Sigmoid colon (tissue), 6 donors: ENCODE measurements at regions not wholly inside any gene's neighbourhood (a gene's known extent, or its start where the extent isn't known, plus 50 kb on each side); places are given as distances from the start of the nearest gene placed in this dataset.

ENCODE experiments used
- DNase-seq: peaks from one replicate; pipeline ENCODE4 v3.0.0-alpha.2; 2019
- H3K27ac ChIP-seq, 4 donors: fragments of 200-600 bp; sonication (generic); one replicate each; pipeline ENCODE4 v1.5.1; 2016 to 2019; ENCODE audit warnings: mild to moderate bottlenecking in 1 of 4
- H3K27me3 ChIP-seq, 3 donors: fragments of 200-600 bp; sonication (generic); one replicate each; pipeline ENCODE4 v1.5.1; 2019; ENCODE audit warnings: mild to moderate bottlenecking in 1 of 3
- H3K36me3 ChIP-seq, 4 donors: fragments of 200-600 bp; sonication (generic); one replicate each; pipeline ENCODE4 v1.5.1; 2016 to 2019
- H3K4me1 ChIP-seq, 4 donors: fragments of 200-600 bp; sonication (generic); one replicate each; pipeline ENCODE4 v1.5.1; 2017 to 2019
- H3K4me3 ChIP-seq, 4 donors: fragments of 200-600 bp; sonication (generic); one replicate each; pipeline ENCODE4 v1.5.1; 2017 to 2019; ENCODE audit warnings: mild to moderate bottlenecking in 2 of 4, moderate library complexity in 1 of 4
- H3K9me3 ChIP-seq, 4 donors: fragments of 200-600 bp in 3 of 4; sonication (generic) in 3 of 4; one replicate each; pipeline versions ENCODE4 v1.5.1 to v1.6.1; 2013 to 2019
- CTCF ChIP-seq, 4 experiments: fragments of 450-650 bp in 3 of 4; fragments of 200-600 bp in 1 of 4; IDR thresholded peaks; one replicate each; pipeline ENCODE4 v1.5.1; 2016 to 2019; ENCODE audit warnings: antibody characterized with exemption in 4 of 4, mild to moderate bottlenecking in 3 of 4, moderate library complexity in 2 of 4
- EP300 ChIP-seq, 4 donors: sonication (generic); formaldehyde crosslinking; IDR thresholded peaks; one replicate each; pipeline ENCODE4 v1.6.1; 2017; ENCODE audit warnings: antibody characterized with exemption in 4 of 4
- POLR2A ChIP-seq, 2 donors: fragments of 450-650 bp; IDR thresholded peaks; one replicate each; pipeline ENCODE4 v1.6.1; 2016; ENCODE audit warnings: antibody characterized with exemption in 2 of 2, mild to moderate bottlenecking in 2 of 2, moderate library complexity in 2 of 2
- POLR2AphosphoS5 ChIP-seq, 4 donors: sonication (generic); formaldehyde crosslinking; IDR thresholded peaks; one replicate each; pipeline ENCODE4 v1.6.1; 2017; ENCODE audit warnings: antibody characterized with exemption in 4 of 4
- WGBS, 2 donors: extraction: QIAGEN DNeasy Blood & Tissue Kit; methylation state at CpG; one replicate each; pipeline ENCODE4 v1.1.7; 2013; 5-methylcytosine and 5-hydroxymethylcytosine counted together
- intact Hi-C: fragments of 100-400 bp; cut with DNase I; formaldehyde crosslinking; loops from one replicate; pipeline ENCODE4 v1.15.1; 2023
- donor health status: healthy with polysubstance abuse.
- donor health status: healthy.

- no peak for DNase-seq
- no peak overlapping the region for H3K27ac ChIP-seq
- H3K36me3 ChIP-seq: no peaks in the 10 kb centered on the region
- H3K4me1 ChIP-seq: no peaks in the 10 kb centered on the region
- H3K27me3 ChIP-seq: no peaks in the 10 kb centered on the region
- H3K4me3 ChIP-seq: no peak overlapping the region
- TF ChIP-seq POLR2AphosphoS5 (IDR thresholded peaks at IDR 0.05) (no peak), POLR2A (IDR thresholded peaks at IDR 0.05) (no peak), EP300 (IDR thresholded peaks at IDR 0.05) (no peak), CTCF (IDR thresholded peaks at IDR 0.05) (no peak)
- intact Hi-C loops: no loop called here
- H3K9me3 ChIP-seq: no peaks in the 10 kb centered on the region
- 90% methylated on average over 8 of the region's 8 CpGs for WGBS, 2 donors
Observed at GRCh38 chr5:103397739-103398581, 139.4 kb downstream of the MACIR start.

- no peak for TF ChIP-seq EP300 (IDR thresholded peaks at IDR 0.05)
- TF ChIP-seq POLR2A (IDR thresholded peaks at IDR 0.05): no peak
- no peak for TF ChIP-seq POLR2AphosphoS5 (IDR thresholded peaks at IDR 0.05)
- no peak for TF ChIP-seq CTCF (IDR thresholded peaks at IDR 0.05)
- Histone ChIP-seq H3K9me3 (no peaks in the 10 kb centered on the region), H3K4me1 (no peaks in the 10 kb centered on the region), H3K27ac (no peak overlapping the region), H3K36me3 (no peaks in the 10 kb centered on the region), H3K27me3 (no peaks in the 10 kb centered on the region), H3K4me3 (no peak overlapping the region)
- no peak for DNase-seq
- 46 to 48% methylated on average over 2 of the region's 2 CpGs for WGBS, 2 donors
- intact Hi-C loops: no loop called here
Observed at GRCh38 chr5:103394676-103395075, 136.1 kb downstream of the MACIR start.

GRCh38 chr5:103393101-103393754, 134.7 kb downstream of the MACIR start:
- TF ChIP-seq EP300 (IDR thresholded peaks at IDR 0.05): no peak
- no peaks in the 10 kb centered on the region for H3K36me3 ChIP-seq
- peak; percentile 63 for DNase-seq
- no peak overlapping the region for H3K4me3 ChIP-seq
- H3K27me3 ChIP-seq: no peaks in the 10 kb centered on the region
- intact Hi-C loops: no loop called here
- H3K9me3 ChIP-seq: no peaks in the 10 kb centered on the region
- H3K27ac ChIP-seq: no peak overlapping the region
- H3K4me1 ChIP-seq: no peaks in the 10 kb centered on the region
- WGBS, 2 donors: 34 to 77% methylated on average over 4 of the region's 4 CpGs

GRCh38 chr5:103391659-103392058, 133.1 kb downstream of the MACIR start:
- intact Hi-C loops: no loop called here
- 96 to 99% methylated on average over 5 of the region's 5 CpGs for WGBS, 2 donors
- Histone ChIP-seq H3K9me3 (no peaks in the 10 kb centered on the region), H3K36me3 (no peaks in the 10 kb centered on the region), H3K4me3 (no peak overlapping the region), H3K27me3 (no peaks in the 10 kb centered on the region), H3K4me1 (no peaks in the 10 kb centered on the region), H3K27ac (no peak overlapping the region)
- TF ChIP-seq POLR2A (IDR thresholded peaks at IDR 0.05) (no peak), CTCF (IDR thresholded peaks at IDR 0.05) (no peak), POLR2AphosphoS5 (IDR thresholded peaks at IDR 0.05) (no peak), EP300 (IDR thresholded peaks at IDR 0.05) (no peak)
- DNase-seq: no peak

GRCh38 chr5:103389846-103390245, 131.3 kb downstream of the MACIR start:
- H3K4me1 ChIP-seq: no peaks in the 10 kb centered on the region
- H3K27me3 ChIP-seq: no peaks in the 10 kb centered on the region
- intact Hi-C loops: no loop called here
- WGBS, 2 donors: 74 to 87% methylated on average over 3 of the region's 3 CpGs
- H3K9me3 ChIP-seq: no peaks in the 10 kb centered on the region
- H3K36me3 ChIP-seq: no peaks in the 10 kb centered on the region
- DNase-seq: no peak
- H3K4me3 ChIP-seq: no peak overlapping the region
- no peak overlapping the region for H3K27ac ChIP-seq
- no peak for TF ChIP-seq EP300 (IDR thresholded peaks at IDR 0.05)
- TF ChIP-seq POLR2AphosphoS5 (IDR thresholded peaks at IDR 0.05): no peak
- TF ChIP-seq POLR2A (IDR thresholded peaks at IDR 0.05): no peak
- TF ChIP-seq CTCF (IDR thresholded peaks at IDR 0.05): no peak
